ENCODE measurements at regions not wholly inside any gene's neighbourhood (a gene's known extent, or its start where the extent isn't known, plus 50 kb on each side); places are given as distances from the start of the nearest gene placed in this dataset.

- in situ Hi-C loops (cut with MboI; ENCODE audit: low pct_unique_long_range_greater_than_20kb, low sequenced_read_pairs, unreplicated experiment) = no loop called here
- TF ChIP-seq CTCF (IDR thresholded peaks at IDR 0.05; ENCODE audit: extremely low read depth, insufficient read depth, missing control alignments) = no peak
- DNase-seq (ENCODE audit: low spot score) = no peak
Measured at GRCh38 chr18:40404284-40404683, 1550.8 kb upstream of the PIK3C3 start.

GRCh38 chr18:40402052-40402451 is 1553.0 kb upstream of the PIK3C3 start:
- DNase-seq (ENCODE audit: low spot score) = no peak
- no peak for TF ChIP-seq CTCF (IDR thresholded peaks at IDR 0.05; ENCODE audit: extremely low read depth, insufficient read depth, missing control alignments)
- in situ Hi-C loops (cut with MboI; ENCODE audit: low pct_unique_long_range_greater_than_20kb, low sequenced_read_pairs, unreplicated experiment) = no loop called here

GRCh38 chr18:40388121-40388520 is 1566.9 kb upstream of the PIK3C3 start:
- no peak for DNase-seq (ENCODE audit: low spot score)
- in situ Hi-C loops (cut with MboI; ENCODE audit: low pct_unique_long_range_greater_than_20kb, low sequenced_read_pairs, unreplicated experiment) = no loop called here
- TF ChIP-seq CTCF (IDR thresholded peaks at IDR 0.05; ENCODE audit: extremely low read depth, insufficient read depth, missing control alignments) = no peak

- DNase-seq (ENCODE audit: low spot score) = no peak
- in situ Hi-C loops (cut with MboI; ENCODE audit: low pct_unique_long_range_greater_than_20kb, low sequenced_read_pairs, unreplicated experiment) = no loop called here
- TF ChIP-seq CTCF (IDR thresholded peaks at IDR 0.05; ENCODE audit: extremely low read depth, insufficient read depth, missing control alignments) = no peak
Measured at GRCh38 chr18:40387130-40387787, 1567.8 kb upstream of the PIK3C3 start.

- in situ Hi-C loops (cut with MboI; ENCODE audit: low pct_unique_long_range_greater_than_20kb, low sequenced_read_pairs, unreplicated experiment) = no loop called here
- no peak for DNase-seq (ENCODE audit: low spot score)
- TF ChIP-seq CTCF (IDR thresholded peaks at IDR 0.05; ENCODE audit: extremely low read depth, insufficient read depth, missing control alignments) = no peak
Measured at GRCh38 chr18:40382197-40382596, 1572.8 kb upstream of the PIK3C3 start.

- no peak for TF ChIP-seq CTCF (IDR thresholded peaks at IDR 0.05; ENCODE audit: extremely low read depth, insufficient read depth, missing control alignments)
- in situ Hi-C loops (cut with MboI; ENCODE audit: low pct_unique_long_range_greater_than_20kb, low sequenced_read_pairs, unreplicated experiment) = no loop called here
- no peak for DNase-seq (ENCODE audit: low spot score)
Measured at GRCh38 chr18:40380686-40381439, 1574.2 kb upstream of the PIK3C3 start.
